Type B pancreatic cell (in vitro differentiated cells): ENCODE measurements at regions not wholly inside any gene's neighbourhood (a gene's known extent, or its start where the extent isn't known, plus 50 kb on each side); places are given as distances from the start of the nearest gene placed in this dataset.

Experiments
- DNase-seq: peaks from one replicate; pipeline ENCODE4 v3.0.0; 2021; ENCODE audit warnings: mixed read lengths; ENCODE audit not compliant: unreplicated experiment; ENCODE audit errors: extremely low spot score
- H3K27ac Mint-ChIP-seq: 2 replicates; pipeline ENCODE4 v1.8.0; 2021; ENCODE audit warnings: mild to moderate bottlenecking, mixed read lengths
- H3K27me3 Mint-ChIP-seq: 2 replicates; pipeline ENCODE4 v1.8.0; 2021; ENCODE audit warnings: mixed read lengths
- H3K36me3 Mint-ChIP-seq: 2 replicates; pipeline ENCODE4 v1.8.0; 2021; ENCODE audit warnings: mixed read lengths
- H3K4me1 Mint-ChIP-seq: one replicate; pipeline ENCODE4 v1.8.0; 2021; ENCODE audit warnings: mixed read lengths; ENCODE audit not compliant: unreplicated experiment
- H3K4me3 Mint-ChIP-seq: 2 replicates; pipeline ENCODE4 v1.8.0; 2021; ENCODE audit warnings: mild to moderate bottlenecking, mixed read lengths
- H3K9me3 Mint-ChIP-seq: 2 replicates; pipeline ENCODE4 v1.8.0; 2021; ENCODE audit warnings: mixed read lengths
- CTCF ChIP-seq: fragments of 200-600 bp; sonication (generic); conservative IDR thresholded peaks from 2 replicates; pipeline ENCODE4 v1.5.0; 2021; ENCODE audit warnings: antibody characterized with exemption, mild to moderate bottlenecking

GRCh38 chr12:132427174-132427768 lies 62.7 kb upstream of the FBRSL1 start:
- H3K4me1 Mint-ChIP-seq = peaks cover 26% of the 10 kb centered on the region

GRCh38 chr12:132426349-132427173 lies 63.4 kb upstream of the FBRSL1 start:
- no peak for DNase-seq
- H3K27ac Mint-ChIP-seq = no peak overlapping the region
- H3K9me3 Mint-ChIP-seq = no peaks in the 10 kb centered on the region
- TF ChIP-seq CTCF = no peak
- H3K27me3 Mint-ChIP-seq = peaks cover 64% of the 10 kb centered on the region
- no peak overlapping the region for H3K4me3 Mint-ChIP-seq
- peaks cover 33% of the 10 kb centered on the region for H3K4me1 Mint-ChIP-seq
- no peaks in the 10 kb centered on the region for H3K36me3 Mint-ChIP-seq

More at GRCh38 chr12:132427174-132427768, 62.7 kb upstream of the FBRSL1 start:
- no peaks in the 10 kb centered on the region for H3K36me3 Mint-ChIP-seq
- no peaks in the 10 kb centered on the region for H3K9me3 Mint-ChIP-seq
- no peak for DNase-seq
- H3K27ac Mint-ChIP-seq = no peak overlapping the region
- H3K4me3 Mint-ChIP-seq = no peak overlapping the region
- TF ChIP-seq CTCF = no peak
- H3K27me3 Mint-ChIP-seq = peaks cover 58% of the 10 kb centered on the region

- H3K27me3 Mint-ChIP-seq = peaks cover 73% of the 10 kb centered on the region
- peaks cover 35% of the 10 kb centered on the region for H3K4me1 Mint-ChIP-seq
- no peak overlapping the region for H3K27ac Mint-ChIP-seq
- H3K9me3 Mint-ChIP-seq = no peaks in the 10 kb centered on the region
- no peaks in the 10 kb centered on the region for H3K36me3 Mint-ChIP-seq
- DNase-seq = no peak
- no peak for TF ChIP-seq CTCF
- no peak overlapping the region for H3K4me3 Mint-ChIP-seq
Measured at GRCh38 chr12:132424811-132425210, 65.1 kb upstream of the FBRSL1 start.

GRCh38 chr12:132423820-132424645 lies 65.9 kb upstream of the FBRSL1 start:
- H3K36me3 Mint-ChIP-seq = no peaks in the 10 kb centered on the region
- no peak overlapping the region for H3K27ac Mint-ChIP-seq
- H3K27me3 Mint-ChIP-seq = peaks cover 74% of the 10 kb centered on the region
- no peak for DNase-seq
- no peak for TF ChIP-seq CTCF
- H3K9me3 Mint-ChIP-seq = no peaks in the 10 kb centered on the region
- H3K4me3 Mint-ChIP-seq = no peak overlapping the region
- peaks cover 36% of the 10 kb centered on the region for H3K4me1 Mint-ChIP-seq

- Mint-ChIP-seq H3K4me3 (no peak overlapping the region), H3K4me1 (peaks cover 32% of the 10 kb centered on the region), H3K27me3 (peaks cover 77% of the 10 kb centered on the region), H3K36me3 (no peaks in the 10 kb centered on the region), H3K9me3 (no peaks in the 10 kb centered on the region), H3K27ac (no peak overlapping the region)
- DNase-seq = no peak
- TF ChIP-seq CTCF = no peak
Measured at GRCh38 chr12:132423251-132423819, 66.6 kb upstream of the FBRSL1 start.
